Lung (tissue), 11 donors: ENCODE measurements at regions not wholly inside any gene's neighbourhood (a gene's known extent, or its start where the extent isn't known, plus 50 kb on each side); places are given as distances from the start of the nearest gene placed in this dataset.

Source experiments
- ATAC-seq: fragments of 200-7000 bp; cut with Tn5 transposase; one replicate; pipeline ENCODE4 v1.9.1; 2020; ENCODE audit warnings: moderate number of reproducible peaks; ENCODE audit not compliant: insufficient read depth, low FRiP score
- DNase-seq, 3 donors: peaks; one replicate each; pipeline ENCODE4 v3.0.0-alpha.2; 2013 to 2017
- H3K27ac ChIP-seq, 2 donors: one replicate each; pipeline ENCODE4 v1.5.1; 2013; ENCODE audit warnings: mild to moderate bottlenecking in 2 of 2, moderate library complexity in 2 of 2, control low read depth in 1 of 2, inconsistent platforms in 1 of 2, low read depth in 1 of 2, low read length in 1 of 2
- H3K27me3 ChIP-seq, 3 donors: one replicate each; pipeline ENCODE4 v1.5.1; 2013; ENCODE audit warnings: low read length in 2 of 3; ENCODE audit not compliant: control insufficient read depth in 3 of 3, insufficient read depth in 3 of 3
- H3K36me3 ChIP-seq, 4 donors: one replicate each; pipeline ENCODE4 v1.5.1; 2013; ENCODE audit warnings: low read length in 4 of 4, mild to moderate bottlenecking in 1 of 4, moderate library complexity in 1 of 4; ENCODE audit not compliant: control insufficient read depth in 4 of 4, insufficient read depth in 4 of 4
- H3K4me1 ChIP-seq, 5 donors: one replicate each; pipeline ENCODE4 v1.5.1; 2013; ENCODE audit warnings: low read length in 5 of 5, mild to moderate bottlenecking in 2 of 5, moderate library complexity in 1 of 5; ENCODE audit not compliant: control insufficient read depth in 5 of 5, insufficient read depth in 5 of 5
- H3K4me3 ChIP-seq: one replicate; pipeline ENCODE4 v1.5.1; 2013; ENCODE audit warnings: mild to moderate bottlenecking, control low read depth, moderate library complexity
- H3K9ac ChIP-seq, 2 donors: one replicate each; pipeline ENCODE4 v1.5.1; 2013; ENCODE audit warnings: low read length in 2 of 2, control low read depth in 1 of 2; ENCODE audit not compliant: insufficient read depth in 1 of 2
- H3K9me3 ChIP-seq, 4 donors: one replicate each; pipeline ENCODE4 v1.5.1; 2013; ENCODE audit warnings: low read length in 3 of 4, mild to moderate bottlenecking in 1 of 4, moderate library complexity in 1 of 4; ENCODE audit not compliant: control insufficient read depth in 4 of 4, insufficient read depth in 3 of 4
- WGBS, 2 donors: extraction: QIAGEN DNeasy Blood & Tissue Kit; methylation state at CpG; one replicate each; pipeline ENCODE4 v1.1.7; 2013; 5-methylcytosine and 5-hydroxymethylcytosine counted together
- TF ChIP-seq, protein P1 (sequence below): IDR thresholded peaks from 2 replicates; pipeline ENCODE4 v1.5.1; 2012; ENCODE audit warnings: mild to moderate bottlenecking; ENCODE audit errors: control extremely low read depth, extremely low read depth
- donor health status: control.
- donor health status: control.
- donor health status: Bipolar disorder and iron deficiency.
- donor health status: healthy.
- donor health status: DM: yes; HTN: yes; CAD: no.

DNA sequence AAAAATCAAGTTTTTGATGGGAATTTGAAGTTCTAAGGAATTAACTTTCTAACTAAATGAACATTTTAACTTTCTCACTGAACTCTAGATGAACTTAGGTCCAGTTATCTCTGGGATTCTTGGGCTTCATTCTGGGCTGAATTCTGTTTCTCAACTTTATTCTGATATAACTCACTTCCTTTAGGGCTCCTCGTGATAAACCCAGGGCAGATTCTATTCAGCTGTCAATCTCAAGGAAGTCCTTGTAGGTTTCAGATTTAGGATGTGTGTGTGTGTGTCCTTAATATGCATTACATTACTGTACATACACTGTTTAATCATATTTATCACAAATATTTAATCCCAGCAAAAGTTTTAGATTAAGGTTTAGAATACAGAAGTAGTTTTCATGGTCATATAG lies 344.3 kb downstream of the GATA3 start:
- TF ChIP-seq, protein P1, sequence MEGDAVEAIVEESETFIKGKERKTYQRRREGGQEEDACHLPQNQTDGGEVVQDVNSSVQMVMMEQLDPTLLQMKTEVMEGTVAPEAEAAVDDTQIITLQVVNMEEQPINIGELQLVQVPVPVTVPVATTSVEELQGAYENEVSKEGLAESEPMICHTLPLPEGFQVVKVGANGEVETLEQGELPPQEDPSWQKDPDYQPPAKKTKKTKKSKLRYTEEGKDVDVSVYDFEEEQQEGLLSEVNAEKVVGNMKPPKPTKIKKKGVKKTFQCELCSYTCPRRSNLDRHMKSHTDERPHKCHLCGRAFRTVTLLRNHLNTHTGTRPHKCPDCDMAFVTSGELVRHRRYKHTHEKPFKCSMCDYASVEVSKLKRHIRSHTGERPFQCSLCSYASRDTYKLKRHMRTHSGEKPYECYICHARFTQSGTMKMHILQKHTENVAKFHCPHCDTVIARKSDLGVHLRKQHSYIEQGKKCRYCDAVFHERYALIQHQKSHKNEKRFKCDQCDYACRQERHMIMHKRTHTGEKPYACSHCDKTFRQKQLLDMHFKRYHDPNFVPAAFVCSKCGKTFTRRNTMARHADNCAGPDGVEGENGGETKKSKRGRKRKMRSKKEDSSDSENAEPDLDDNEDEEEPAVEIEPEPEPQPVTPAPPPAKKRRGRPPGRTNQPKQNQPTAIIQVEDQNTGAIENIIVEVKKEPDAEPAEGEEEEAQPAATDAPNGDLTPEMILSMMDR = no peak
- 36 to 38% methylated on average over 1 of the region's 1 CpG for WGBS, 2 donors
- H3K27ac ChIP-seq = no peak overlapping the region
- ATAC-seq (no peak), DNase-seq (no peak)
- no peaks in the 10 kb centered on the region for H3K4me1 ChIP-seq
- H3K9ac ChIP-seq = no peak overlapping the region
- no peak overlapping the region for H3K4me3 ChIP-seq
- H3K36me3 ChIP-seq = no peaks in the 10 kb centered on the region
- H3K27me3 ChIP-seq = peaks cover 0 to 30% (median 0%) of the 10 kb centered on the region in 3 donors
- no peaks in the 10 kb centered on the region for H3K9me3 ChIP-seq

DNA sequence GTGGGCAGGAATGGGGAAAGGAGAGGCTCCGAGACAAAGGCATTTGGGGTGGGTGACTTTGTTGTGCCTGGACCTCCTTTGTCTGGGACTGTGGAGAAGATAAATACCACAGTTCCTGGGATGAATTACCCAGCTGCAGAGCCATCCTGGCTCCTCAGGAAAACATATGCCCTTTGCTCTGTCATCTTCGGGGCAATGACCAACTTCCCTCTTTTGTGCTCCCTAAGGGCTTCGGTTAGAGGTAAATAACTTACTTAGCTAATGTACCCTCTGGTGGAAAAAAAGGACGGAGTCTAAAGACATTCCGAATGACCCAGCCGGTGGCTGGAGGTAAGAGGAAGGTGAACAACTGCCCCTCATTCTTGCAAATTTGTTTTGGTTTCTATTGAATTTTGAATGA lies 345.7 kb downstream of the GATA3 start:
- Histone ChIP-seq H3K27ac (no peak overlapping the region), H3K36me3 (no peaks in the 10 kb centered on the region), H3K9me3 (no peaks in the 10 kb centered on the region), H3K9ac (no peak overlapping the region), H3K4me1 (no peaks in the 10 kb centered on the region), H3K4me3 (no peak overlapping the region), H3K27me3 (peaks cover 0 to 26% (median 0%) of the 10 kb centered on the region in 3 donors)
- WGBS, 2 donors = 52 to 58% methylated on average over 6 of the region's 6 CpGs
- no peak for DNase-seq
- TF ChIP-seq, protein P1 = no peak
- no peak for ATAC-seq

DNA sequence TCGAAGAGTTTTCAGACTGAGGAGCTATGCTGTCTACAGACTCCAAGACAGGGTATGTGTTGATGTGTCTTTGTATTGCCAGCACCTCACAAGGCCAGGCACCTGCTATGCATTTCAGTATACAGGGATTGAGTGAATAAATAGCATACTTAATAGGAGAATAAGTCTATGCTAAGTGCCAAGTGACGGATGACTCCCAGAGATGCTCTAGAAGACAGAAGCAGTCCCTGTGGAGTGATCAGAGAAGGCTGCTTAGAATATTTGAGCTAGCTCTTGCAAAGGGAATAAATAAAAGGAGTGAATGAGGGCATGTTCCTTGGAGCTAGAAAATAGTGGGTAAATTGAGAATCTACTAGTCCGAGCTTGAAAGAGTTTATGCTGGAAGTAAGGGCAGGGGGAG lies 346.4 kb downstream of the GATA3 start:
- H3K27ac ChIP-seq = no peak overlapping the region
- WGBS, 2 donors = 82 to 89% methylated on average over 3 of the region's 3 CpGs
- peaks cover 0 to 28% (median 0%) of the 10 kb centered on the region in 3 donors for H3K27me3 ChIP-seq
- ATAC-seq (no peak), DNase-seq (no peak)
- no peak overlapping the region for H3K4me3 ChIP-seq
- TF ChIP-seq, protein P1 = no peak
- H3K9me3 ChIP-seq = no peaks in the 10 kb centered on the region
- no peaks in the 10 kb centered on the region for H3K36me3 ChIP-seq
- no peaks in the 10 kb centered on the region for H3K4me1 ChIP-seq
- H3K9ac ChIP-seq = no peak overlapping the region

DNA sequence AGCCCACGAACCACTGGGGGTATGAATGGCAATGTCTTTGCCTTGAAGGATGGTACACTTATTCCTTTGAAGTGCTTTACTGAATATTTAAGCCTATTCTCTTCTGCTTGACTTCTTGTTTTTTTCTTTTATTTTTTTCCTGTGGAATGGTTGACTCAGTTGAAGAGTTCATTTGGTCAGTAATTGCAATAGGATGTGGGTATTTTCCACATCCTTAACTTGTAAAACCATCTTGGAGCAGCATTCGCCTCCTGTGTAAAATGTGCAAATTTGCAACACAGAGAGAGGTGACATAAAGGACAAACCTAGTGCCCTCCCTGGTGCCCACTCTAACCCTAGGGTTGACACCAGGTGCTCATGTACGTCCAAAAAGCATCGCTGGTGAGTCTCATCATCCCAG lies 347.0 kb downstream of the GATA3 start:
- no peak for ATAC-seq
- Histone ChIP-seq H3K27ac (no peak overlapping the region), H3K4me3 (no peak overlapping the region), H3K9me3 (no peaks in the 10 kb centered on the region), H3K36me3 (no peaks in the 10 kb centered on the region), H3K27me3 (peaks cover 0 to 30% (median 0%) of the 10 kb centered on the region in 3 donors), H3K9ac (no peak overlapping the region), H3K4me1 (no peaks in the 10 kb centered on the region)
- 77 to 87% methylated on average over 4 of the region's 4 CpGs for WGBS, 2 donors
- DNase-seq = no peak
- TF ChIP-seq, protein P1 = no peak
